Loucy (cell line): ENCODE measurements at regions not wholly inside any gene's neighbourhood (a gene's known extent, or its start where the extent isn't known, plus 50 kb on each side); places are given as distances from the start of the nearest gene placed in this dataset.

Experiments
- EZH2phosphoT487 ChIP-seq: fragments of 200-600 bp; IDR thresholded peaks from 2 replicates; pipeline ENCODE4 v1.6.1; 2018; ENCODE audit warnings: antibody characterized with exemption, mild to moderate bottlenecking, moderate library complexity, borderline replicate concordance
- TF ChIP-seq, protein P1 (sequence below): fragments of 200-600 bp; sonication (generic); conservative IDR thresholded peaks from 2 replicates; pipeline ENCODE4 v1.5.1; 2014; ENCODE audit warnings: mild to moderate bottlenecking, antibody characterized with exemption, low read length

GRCh38 chr1:38693759-38694158 is 165.8 kb downstream of the RRAGC start:
- TF ChIP-seq, protein P1, sequence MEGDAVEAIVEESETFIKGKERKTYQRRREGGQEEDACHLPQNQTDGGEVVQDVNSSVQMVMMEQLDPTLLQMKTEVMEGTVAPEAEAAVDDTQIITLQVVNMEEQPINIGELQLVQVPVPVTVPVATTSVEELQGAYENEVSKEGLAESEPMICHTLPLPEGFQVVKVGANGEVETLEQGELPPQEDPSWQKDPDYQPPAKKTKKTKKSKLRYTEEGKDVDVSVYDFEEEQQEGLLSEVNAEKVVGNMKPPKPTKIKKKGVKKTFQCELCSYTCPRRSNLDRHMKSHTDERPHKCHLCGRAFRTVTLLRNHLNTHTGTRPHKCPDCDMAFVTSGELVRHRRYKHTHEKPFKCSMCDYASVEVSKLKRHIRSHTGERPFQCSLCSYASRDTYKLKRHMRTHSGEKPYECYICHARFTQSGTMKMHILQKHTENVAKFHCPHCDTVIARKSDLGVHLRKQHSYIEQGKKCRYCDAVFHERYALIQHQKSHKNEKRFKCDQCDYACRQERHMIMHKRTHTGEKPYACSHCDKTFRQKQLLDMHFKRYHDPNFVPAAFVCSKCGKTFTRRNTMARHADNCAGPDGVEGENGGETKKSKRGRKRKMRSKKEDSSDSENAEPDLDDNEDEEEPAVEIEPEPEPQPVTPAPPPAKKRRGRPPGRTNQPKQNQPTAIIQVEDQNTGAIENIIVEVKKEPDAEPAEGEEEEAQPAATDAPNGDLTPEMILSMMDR: no peak
- TF ChIP-seq EZH2phosphoT487: no peak
